ENCODE measurements at regions not wholly inside any gene's neighbourhood (a gene's known extent, or its start where the extent isn't known, plus 50 kb on each side); places are given as distances from the start of the nearest gene placed in this dataset.

- TF ChIP-seq, protein P1, sequence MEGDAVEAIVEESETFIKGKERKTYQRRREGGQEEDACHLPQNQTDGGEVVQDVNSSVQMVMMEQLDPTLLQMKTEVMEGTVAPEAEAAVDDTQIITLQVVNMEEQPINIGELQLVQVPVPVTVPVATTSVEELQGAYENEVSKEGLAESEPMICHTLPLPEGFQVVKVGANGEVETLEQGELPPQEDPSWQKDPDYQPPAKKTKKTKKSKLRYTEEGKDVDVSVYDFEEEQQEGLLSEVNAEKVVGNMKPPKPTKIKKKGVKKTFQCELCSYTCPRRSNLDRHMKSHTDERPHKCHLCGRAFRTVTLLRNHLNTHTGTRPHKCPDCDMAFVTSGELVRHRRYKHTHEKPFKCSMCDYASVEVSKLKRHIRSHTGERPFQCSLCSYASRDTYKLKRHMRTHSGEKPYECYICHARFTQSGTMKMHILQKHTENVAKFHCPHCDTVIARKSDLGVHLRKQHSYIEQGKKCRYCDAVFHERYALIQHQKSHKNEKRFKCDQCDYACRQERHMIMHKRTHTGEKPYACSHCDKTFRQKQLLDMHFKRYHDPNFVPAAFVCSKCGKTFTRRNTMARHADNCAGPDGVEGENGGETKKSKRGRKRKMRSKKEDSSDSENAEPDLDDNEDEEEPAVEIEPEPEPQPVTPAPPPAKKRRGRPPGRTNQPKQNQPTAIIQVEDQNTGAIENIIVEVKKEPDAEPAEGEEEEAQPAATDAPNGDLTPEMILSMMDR (IDR thresholded peaks at IDR 0.05; ENCODE audit: low read length): no peak
- no peak for TF ChIP-seq EZH2 (IDR thresholded peaks at IDR 0.05; ENCODE audit: borderline replicate concordance, low read length)
These were observed 357.0 kb upstream of the RORB start for GRCh38 chr9:74140141-74140540.
